GM21528 (cell line): ENCODE measurements at regions not wholly inside any gene's neighbourhood (a gene's known extent, or its start where the extent isn't known, plus 50 kb on each side); places are given as distances from the start of the nearest gene placed in this dataset.
A peak's percentile ranks its signal among the peaks of the same experiment; 100 is the strongest.

Source experiments
- ATAC-seq: cut with Tn5 transposase; IDR thresholded peaks from one replicate; pipeline ENCODE4 v1.9.1; 2021; ENCODE audit warnings: mild to moderate bottlenecking, moderate library complexity; ENCODE audit not compliant: unreplicated experiment, low FRiP score

GRCh38 chr13:78998630-78999315 lies 339.8 kb upstream of the OBI1 start:
- no peak for ATAC-seq

DNA sequence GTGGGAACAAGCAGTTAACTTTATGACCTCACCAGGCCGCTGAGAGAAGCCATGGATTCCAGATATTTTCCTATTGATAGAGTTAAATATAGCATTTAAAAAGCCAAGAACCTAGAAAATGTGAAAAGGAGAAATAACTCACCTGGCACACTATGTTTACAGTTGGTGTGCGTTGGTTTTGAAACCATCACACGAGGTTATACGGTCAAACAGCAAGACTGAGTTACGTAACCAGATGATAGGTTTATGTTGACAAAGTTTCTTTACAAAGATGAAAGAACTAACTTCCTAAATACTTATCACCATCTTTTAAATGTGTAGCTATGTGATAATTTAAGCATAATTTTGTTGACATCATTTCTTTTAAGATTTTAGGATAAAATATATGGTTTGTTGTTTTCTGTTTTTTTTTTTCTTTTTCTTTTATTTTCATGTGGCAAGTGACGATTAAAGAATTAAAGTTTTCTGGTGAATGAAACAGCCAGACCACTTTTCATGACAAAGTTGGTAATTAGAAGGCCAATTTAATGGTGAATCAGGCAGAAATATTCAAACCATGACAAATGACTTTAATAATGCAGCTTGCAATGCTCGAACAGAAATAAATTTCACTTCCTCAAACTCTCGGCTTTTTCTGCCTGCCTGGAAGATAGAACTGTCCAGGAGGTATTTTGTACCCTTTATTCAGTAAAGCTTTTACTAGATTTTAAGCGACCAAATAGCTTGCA lies 339.1 kb upstream of the OBI1 start:
- ATAC-seq: no peak

DNA sequence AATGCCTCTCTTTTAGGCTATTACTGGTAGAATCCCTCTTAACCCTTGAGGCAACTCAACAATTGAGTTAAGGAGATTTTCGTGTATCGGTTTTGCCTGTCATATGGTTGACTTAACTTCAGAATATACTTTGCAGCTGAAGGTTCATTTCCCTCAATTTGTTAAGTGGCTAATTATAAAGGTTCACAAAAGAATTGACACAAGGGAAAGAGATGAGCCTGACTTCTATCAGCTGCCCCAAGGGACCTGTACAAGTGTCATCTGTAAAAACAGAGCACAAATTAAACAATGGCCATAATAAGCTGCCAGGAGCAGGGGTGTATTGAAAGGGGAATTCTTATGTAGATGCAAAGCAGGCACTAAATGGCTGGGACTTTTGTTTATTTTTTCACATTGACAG lies 334.8 kb upstream of the OBI1 start:
- no peak for ATAC-seq

DNA sequence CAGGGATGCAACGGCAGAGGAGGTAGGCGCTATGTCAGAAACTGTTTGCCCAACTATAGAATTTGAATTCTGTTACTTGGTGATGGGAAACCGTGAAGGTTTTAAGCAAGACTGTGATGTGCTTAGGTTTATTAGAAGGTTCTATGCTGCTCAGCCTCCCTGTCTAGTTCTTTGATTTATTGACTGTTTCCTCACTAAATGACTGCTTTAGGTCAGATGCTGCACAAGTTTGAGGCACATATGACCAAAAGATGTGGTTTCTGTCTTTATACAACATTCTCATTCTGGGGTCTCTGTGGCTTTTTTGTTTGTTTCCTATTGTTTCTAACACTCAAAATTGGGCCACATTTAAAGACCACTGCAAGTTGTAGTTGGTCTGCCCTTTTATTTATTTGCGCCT lies 323.0 kb upstream of the OBI1 start:
- no peak for ATAC-seq

- no peak for ATAC-seq
Measured at GRCh38 chr13:78979349-78979748, 320.4 kb upstream of the OBI1 start.

GRCh38 chr13:78978381-78978998 lies 319.5 kb upstream of the OBI1 start:
- peak; percentile 89 for ATAC-seq

- no peak for ATAC-seq
Measured at GRCh38 chr13:78977311-78977710, 318.4 kb upstream of the OBI1 start.

DNA sequence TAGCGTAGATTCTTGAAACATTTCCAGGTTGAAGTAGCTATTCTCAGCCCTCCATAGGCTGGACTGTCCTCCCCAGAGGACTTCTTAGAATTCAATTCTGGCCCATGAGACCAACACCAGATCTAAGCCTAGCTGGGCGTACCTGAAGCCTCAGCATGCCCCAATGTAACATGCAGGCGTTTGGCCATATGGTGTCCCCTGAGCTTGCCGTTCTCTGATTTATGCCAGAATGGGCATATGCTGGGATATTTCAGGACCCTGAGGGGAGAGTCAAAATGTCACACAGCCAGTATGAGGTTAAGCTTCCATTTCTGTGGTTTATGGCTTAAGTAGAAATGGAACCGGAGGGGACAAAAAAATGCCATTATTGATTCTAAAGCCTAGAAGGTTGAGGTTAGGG lies 317.7 kb upstream of the OBI1 start:
- no peak for ATAC-seq

DNA sequence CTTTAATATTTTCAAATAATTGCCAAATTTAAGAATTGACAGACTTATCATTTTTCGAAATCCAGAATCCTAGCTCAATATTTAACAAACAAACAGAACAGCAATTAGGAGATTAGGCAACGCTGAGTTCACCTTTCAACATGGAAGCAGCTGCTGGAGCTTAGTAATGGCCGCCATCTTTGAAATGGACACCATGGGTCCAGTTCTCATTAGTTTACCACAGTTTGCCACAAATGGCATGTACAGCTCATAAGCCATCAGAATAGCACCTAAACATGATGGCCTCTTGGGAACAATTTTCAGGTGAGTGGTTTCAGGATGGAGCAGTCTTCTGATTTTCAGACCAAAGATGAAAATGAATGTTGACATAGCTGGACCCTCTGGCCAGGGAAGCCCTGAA lies 313.6 kb upstream of the OBI1 start:
- no peak for ATAC-seq

- ATAC-seq: no peak
Measured at GRCh38 chr13:78971355-78972025, 312.5 kb upstream of the OBI1 start.

DNA sequence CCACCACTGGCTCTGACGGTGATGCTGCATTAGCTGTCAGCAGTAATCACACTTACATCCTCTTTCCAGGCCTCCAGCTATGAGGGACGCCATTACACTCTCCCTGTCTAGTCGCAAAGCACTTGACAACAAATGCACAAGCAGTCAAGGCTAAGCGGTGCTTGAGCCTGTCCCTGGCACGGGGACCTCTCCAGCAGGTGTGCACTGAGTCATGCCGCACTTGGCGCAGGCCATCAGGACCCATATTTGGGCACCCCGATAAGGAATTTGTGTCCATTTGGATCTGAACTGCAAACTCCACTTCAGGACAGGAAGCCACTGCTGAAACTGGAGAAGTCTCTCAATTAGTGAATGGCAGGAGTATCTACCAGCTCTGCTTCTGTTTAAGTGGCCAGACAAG lies 301.9 kb upstream of the OBI1 start:
- ATAC-seq: no peak

GRCh38 chr13:78958006-78958405 lies 299.1 kb upstream of the OBI1 start:
- ATAC-seq: no peak

- no peak for ATAC-seq
Measured at GRCh38 chr13:78940455-78941130, 281.6 kb upstream of the OBI1 start.

GRCh38 chr13:78934336-78934735 lies 275.4 kb upstream of the OBI1 start:
- ATAC-seq: no peak

GRCh38 chr13:78915015-78915414 lies 256.1 kb upstream of the OBI1 start:
- no peak for ATAC-seq

- ATAC-seq: no peak
Measured at GRCh38 chr13:78913656-78914055, 254.7 kb upstream of the OBI1 start.

DNA sequence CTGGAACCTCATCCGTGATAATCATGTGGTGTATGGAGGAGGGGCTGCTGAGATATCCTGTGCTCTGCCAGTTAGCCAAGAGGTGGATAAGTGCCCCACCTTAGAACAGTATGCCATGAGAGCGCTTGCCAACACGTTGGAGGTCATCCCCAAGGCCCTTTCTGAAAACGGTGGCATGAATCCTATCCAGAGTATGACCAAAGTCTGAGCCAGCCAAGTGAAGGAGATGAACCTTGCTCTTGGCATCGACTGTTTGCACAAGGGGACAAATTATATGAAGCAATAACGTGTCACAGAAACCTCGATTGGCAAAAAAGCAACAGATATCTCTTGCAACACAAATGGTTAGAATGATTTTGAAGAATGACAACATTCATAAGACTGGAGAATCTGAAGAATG lies 251.2 kb upstream of the OBI1 start:
- no peak for ATAC-seq

- no peak for ATAC-seq
Measured at GRCh38 chr13:78909276-78909675, 250.3 kb upstream of the OBI1 start.

DNA sequence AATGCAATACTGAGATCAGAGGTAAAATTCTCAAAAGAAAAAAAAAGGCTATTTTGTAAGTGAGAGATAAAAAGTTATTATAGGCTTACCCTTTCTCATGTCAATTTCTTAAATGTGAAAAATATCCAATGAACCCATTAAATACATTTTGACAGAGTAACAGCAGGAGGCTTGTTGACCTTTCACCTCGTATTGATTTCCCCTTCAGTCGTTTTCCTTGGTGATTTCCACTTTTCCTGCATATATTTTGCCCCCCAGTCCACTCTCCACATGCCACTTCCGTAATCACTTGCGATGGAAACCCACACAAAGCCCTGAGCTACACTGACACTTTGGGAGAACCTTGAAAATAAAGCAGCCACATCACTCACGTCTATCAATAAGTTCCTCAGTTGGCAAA lies 248.1 kb upstream of the OBI1 start:
- no peak for ATAC-seq

- no peak for ATAC-seq
Measured at GRCh38 chr13:78897200-78897599, 238.2 kb upstream of the OBI1 start.

DNA sequence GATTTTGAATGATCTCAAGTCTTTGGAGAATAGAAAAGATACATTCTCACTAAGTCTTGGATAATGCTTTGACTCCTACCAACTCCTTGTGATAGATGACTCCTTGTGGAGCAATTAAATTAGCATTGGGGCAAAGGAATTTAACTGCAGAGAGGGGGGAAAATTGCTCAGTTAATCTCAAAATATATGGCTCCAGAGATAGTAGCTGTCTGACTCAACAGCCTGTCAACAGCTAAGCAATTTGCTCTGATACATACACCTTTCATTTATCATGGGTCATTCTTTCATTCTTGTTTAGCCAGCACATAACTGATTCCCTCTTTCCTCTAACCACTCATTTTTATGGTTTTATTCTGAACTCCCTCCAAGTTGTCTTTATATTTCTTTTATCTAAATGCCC lies 225.6 kb upstream of the OBI1 start:
- no peak for ATAC-seq
